ENCODE measurements at regions not wholly inside any gene's neighbourhood (a gene's known extent, or its start where the extent isn't known, plus 50 kb on each side); places are given as distances from the start of the nearest gene placed in this dataset.

GRCh38 chr3:110650741-110651140 lies 420.9 kb upstream of the NECTIN3 start:
- TF ChIP-seq GATA3 (IDR thresholded peaks at IDR 0.05; ENCODE audit: low read depth, low read length): no peak
- TF ChIP-seq GATA2 (IDR thresholded peaks at IDR 0.05; ENCODE audit: low read depth, low read length): no peak

GRCh38 chr3:110654843-110655502 lies 416.6 kb upstream of the NECTIN3 start:
- TF ChIP-seq GATA2 (IDR thresholded peaks at IDR 0.05; ENCODE audit: low read depth, low read length): no peak
- TF ChIP-seq GATA3 (IDR thresholded peaks at IDR 0.05; ENCODE audit: low read depth, low read length): no peak

DNA sequence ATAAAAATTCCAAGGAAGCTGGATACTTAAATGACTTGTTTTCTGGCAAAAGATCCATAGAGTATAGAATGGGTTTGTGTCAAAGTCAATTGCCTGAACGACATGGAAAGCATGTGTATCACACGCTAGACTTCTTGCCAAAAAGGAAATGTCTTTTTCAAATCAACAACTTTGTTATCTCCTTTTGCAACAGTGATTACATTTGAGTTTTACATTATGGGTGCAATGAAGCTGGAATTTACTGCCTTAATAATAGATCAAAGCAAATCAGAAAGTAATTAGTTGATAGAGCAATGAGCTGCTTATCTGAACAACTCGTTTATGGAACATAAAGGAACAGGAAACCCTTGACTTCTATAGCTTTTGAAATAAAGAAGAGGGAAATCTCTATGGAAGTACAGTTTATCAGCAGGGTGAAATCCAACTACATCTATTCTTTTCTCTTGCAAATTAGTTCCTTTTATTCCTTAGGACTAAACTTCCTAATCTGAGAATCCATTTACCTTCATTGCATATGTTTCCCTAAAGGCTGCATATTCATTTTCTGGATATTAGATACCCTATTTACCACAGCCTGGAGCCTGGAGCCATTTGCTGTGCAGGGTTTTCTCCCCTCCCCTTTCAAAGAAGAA lies 415.1 kb upstream of the NECTIN3 start:
- no peak for TF ChIP-seq GATA3 (IDR thresholded peaks at IDR 0.05; ENCODE audit: low read depth, low read length)
- no peak for TF ChIP-seq GATA2 (IDR thresholded peaks at IDR 0.05; ENCODE audit: low read depth, low read length)

DNA sequence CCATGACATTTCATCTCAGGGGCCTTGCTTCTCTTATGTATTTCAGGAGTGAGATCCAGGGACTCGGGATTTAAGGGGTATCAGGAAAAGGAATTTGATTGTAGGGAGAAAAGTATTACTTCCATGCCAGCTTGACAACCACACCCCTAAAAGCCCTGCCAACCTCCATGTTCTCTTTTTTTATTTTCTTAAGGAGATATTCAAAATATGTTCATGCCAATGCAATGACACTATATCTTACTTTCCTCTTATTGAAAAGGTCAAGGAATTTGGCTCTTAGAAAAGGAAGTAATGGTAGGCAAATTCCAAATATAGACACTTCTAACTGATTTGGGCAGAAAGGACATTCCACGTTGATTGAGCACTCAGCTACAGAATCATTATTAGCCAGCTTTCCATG lies 407.5 kb upstream of the NECTIN3 start:
- TF ChIP-seq GATA2 (IDR thresholded peaks at IDR 0.05; ENCODE audit: low read depth, low read length): no peak
- no peak for TF ChIP-seq GATA3 (IDR thresholded peaks at IDR 0.05; ENCODE audit: low read depth, low read length)

- TF ChIP-seq GATA2 (IDR thresholded peaks at IDR 0.05; ENCODE audit: low read depth, low read length) (no peak), GATA3 (IDR thresholded peaks at IDR 0.05; ENCODE audit: low read depth, low read length) (no peak)
Observed at GRCh38 chr3:110666495-110666894, 405.1 kb upstream of the NECTIN3 start.

GRCh38 chr3:110667216-110667615 lies 404.4 kb upstream of the NECTIN3 start:
- TF ChIP-seq GATA2 (IDR thresholded peaks at IDR 0.05; ENCODE audit: low read depth, low read length): no peak
- no peak for TF ChIP-seq GATA3 (IDR thresholded peaks at IDR 0.05; ENCODE audit: low read depth, low read length)

DNA sequence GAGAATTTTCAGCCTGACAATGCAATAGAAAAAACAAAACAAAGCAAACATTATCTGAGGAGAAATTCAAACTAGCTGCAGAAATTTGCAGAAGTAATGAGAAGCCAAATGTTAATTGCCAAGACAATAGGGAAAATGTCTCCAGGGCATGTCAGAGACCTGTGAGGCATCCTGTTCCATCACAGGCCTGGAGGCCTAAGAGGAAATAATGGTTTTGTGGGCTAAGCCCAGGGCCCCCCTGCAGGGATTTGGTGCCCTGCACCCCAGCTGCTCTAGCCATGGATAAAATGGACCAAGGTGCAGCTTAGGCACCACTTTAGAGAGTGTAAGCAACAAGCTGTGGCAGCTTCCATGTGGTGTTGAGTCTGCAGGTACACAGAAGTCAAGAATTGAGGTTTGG lies 401.2 kb upstream of the NECTIN3 start:
- no peak for TF ChIP-seq GATA3 (IDR thresholded peaks at IDR 0.05; ENCODE audit: low read depth, low read length)
- no peak for TF ChIP-seq GATA2 (IDR thresholded peaks at IDR 0.05; ENCODE audit: low read depth, low read length)

- no peak for TF ChIP-seq GATA3 (IDR thresholded peaks at IDR 0.05; ENCODE audit: low read depth, low read length)
- no peak for TF ChIP-seq GATA2 (IDR thresholded peaks at IDR 0.05; ENCODE audit: low read depth, low read length)
Observed at GRCh38 chr3:110677506-110677905, 394.1 kb upstream of the NECTIN3 start.

GRCh38 chr3:110679285-110679684 lies 392.3 kb upstream of the NECTIN3 start:
- no peak for TF ChIP-seq GATA3 (IDR thresholded peaks at IDR 0.05; ENCODE audit: low read depth, low read length)
- TF ChIP-seq GATA2 (IDR thresholded peaks at IDR 0.05; ENCODE audit: low read depth, low read length): no peak

DNA sequence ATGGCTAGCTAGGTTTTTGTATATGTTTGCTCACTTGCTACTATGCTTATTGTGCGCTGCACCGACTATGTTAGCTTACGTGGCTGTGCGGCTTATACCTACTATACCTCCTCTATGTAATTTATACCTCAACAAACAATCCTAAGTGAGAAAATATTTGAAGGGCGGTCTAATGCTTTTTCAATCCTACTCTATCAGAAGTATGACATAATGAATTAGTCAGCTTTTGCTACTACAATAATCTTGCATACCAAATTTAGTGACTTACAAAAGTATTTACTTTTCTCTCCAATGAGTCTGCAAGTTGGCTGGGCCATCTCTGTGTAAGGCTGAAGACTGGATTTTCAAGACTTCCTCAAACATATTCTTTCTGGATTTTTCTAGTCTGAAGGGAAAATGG lies 391.2 kb upstream of the NECTIN3 start:
- TF ChIP-seq GATA2 (IDR thresholded peaks at IDR 0.05; ENCODE audit: low read depth, low read length) (no peak), GATA3 (IDR thresholded peaks at IDR 0.05; ENCODE audit: low read depth, low read length) (no peak)

- TF ChIP-seq GATA2 (IDR thresholded peaks at IDR 0.05; ENCODE audit: low read depth, low read length): no peak
Observed at GRCh38 chr3:110684466-110684865, 387.1 kb upstream of the NECTIN3 start.

GRCh38 chr3:110685630-110686029 lies 386.0 kb upstream of the NECTIN3 start:
- TF ChIP-seq GATA3 (IDR thresholded peaks at IDR 0.05; ENCODE audit: low read depth, low read length) (no peak), GATA2 (IDR thresholded peaks at IDR 0.05; ENCODE audit: low read depth, low read length) (no peak)

- TF ChIP-seq GATA3 (IDR thresholded peaks at IDR 0.05; ENCODE audit: low read depth, low read length): no peak
Observed at GRCh38 chr3:110686701-110687100, 384.9 kb upstream of the NECTIN3 start.

- TF ChIP-seq GATA2 (IDR thresholded peaks at IDR 0.05; ENCODE audit: low read depth, low read length): no peak
- TF ChIP-seq GATA3 (IDR thresholded peaks at IDR 0.05; ENCODE audit: low read depth, low read length): no peak
Observed at GRCh38 chr3:110687138-110687537, 384.5 kb upstream of the NECTIN3 start.

DNA sequence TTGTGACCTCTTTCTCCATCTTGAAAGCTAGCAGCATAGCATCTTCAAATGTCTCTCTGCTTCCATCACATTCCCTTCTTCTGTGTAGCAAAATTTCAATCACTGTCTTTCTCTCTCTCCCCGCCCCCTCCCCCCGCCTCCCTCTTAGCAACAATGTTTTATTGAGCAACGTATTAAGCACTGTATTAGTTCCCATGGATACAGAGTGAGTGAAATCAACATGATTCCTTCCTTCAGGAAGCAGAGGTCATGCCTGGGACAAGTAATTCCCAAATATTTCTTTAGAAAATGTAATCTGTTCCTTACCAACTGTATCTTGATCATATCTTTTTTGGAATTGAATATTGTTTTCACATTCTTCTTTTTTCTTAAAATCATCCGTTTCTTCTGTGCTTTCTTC lies 373.7 kb upstream of the NECTIN3 start:
- TF ChIP-seq GATA3 (IDR thresholded peaks at IDR 0.05; ENCODE audit: low read depth, low read length): no peak
- no peak for TF ChIP-seq GATA2 (IDR thresholded peaks at IDR 0.05; ENCODE audit: low read depth, low read length)

DNA sequence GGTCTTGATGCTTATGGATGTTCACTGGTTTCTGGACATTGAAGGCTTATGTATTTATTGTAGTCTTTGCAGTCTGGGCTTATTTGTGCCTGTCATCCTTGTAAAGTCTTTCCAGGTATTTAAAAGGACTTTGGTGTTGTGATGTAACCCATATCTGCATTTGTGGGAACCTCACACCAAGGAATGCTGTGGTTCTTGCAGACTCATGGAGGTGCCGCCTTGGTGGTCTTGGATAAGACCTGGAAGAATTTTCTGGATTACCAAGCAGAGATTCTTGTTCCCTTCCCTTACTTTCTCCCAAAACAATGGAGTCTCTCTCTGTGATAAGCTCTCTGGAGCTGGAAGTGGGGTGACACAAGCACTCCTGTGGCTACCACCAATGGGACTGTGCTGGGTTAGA lies 363.5 kb upstream of the NECTIN3 start:
- TF ChIP-seq GATA2 (IDR thresholded peaks at IDR 0.05; ENCODE audit: low read depth, low read length) (no peak), GATA3 (IDR thresholded peaks at IDR 0.05; ENCODE audit: low read depth, low read length) (no peak)

All from SH-SY5Y (cell line).